Medulla oblongata (tissue), 1 donor: ENCODE measurements at regions not wholly inside any gene's neighbourhood (a gene's known extent, or its start where the extent isn't known, plus 50 kb on each side); places are given as distances from the start of the nearest gene placed in this dataset.

Source experiments
- DNase-seq: peaks from one replicate; pipeline ENCODE4 v3.0.0-alpha.2; 2015; ENCODE audit errors: extremely low spot score

- DNase-seq = no peak
Measured at GRCh38 chr10:84047258-84048010, 91.9 kb upstream of the GHITM start.

GRCh38 chr10:84049645-84050011 lies 89.7 kb upstream of the GHITM start:
- DNase-seq = no peak

- no peak for DNase-seq
Measured at GRCh38 chr10:84053626-84054025, 85.7 kb upstream of the GHITM start.

GRCh38 chr10:84054743-84055142 lies 84.6 kb upstream of the GHITM start:
- no peak for DNase-seq

GRCh38 chr10:84059526-84059925 lies 79.8 kb upstream of the GHITM start:
- DNase-seq = no peak

- DNase-seq = no peak
Measured at GRCh38 chr10:84063440-84063839, 75.9 kb upstream of the GHITM start.

- no peak for DNase-seq
Measured at GRCh38 chr10:84065804-84066601, 73.3 kb upstream of the GHITM start.

GRCh38 chr10:84074521-84074920 lies 64.8 kb upstream of the GHITM start:
- DNase-seq = no peak

GRCh38 chr10:84075226-84076046 lies 63.9 kb upstream of the GHITM start:
- no peak for DNase-seq

GRCh38 chr10:84076047-84076388 lies 63.3 kb upstream of the GHITM start:
- no peak for DNase-seq

GRCh38 chr10:84076540-84077195 lies 62.6 kb upstream of the GHITM start:
- DNase-seq = no peak

- no peak for DNase-seq
Measured at GRCh38 chr10:84077768-84078167, 61.5 kb upstream of the GHITM start.

- DNase-seq = no peak
Measured at GRCh38 chr10:84078771-84079170, 60.5 kb upstream of the GHITM start.

GRCh38 chr10:84084342-84084741 lies 55.0 kb upstream of the GHITM start:
- no peak for DNase-seq

GRCh38 chr10:84087202-84087601 lies 52.1 kb upstream of the GHITM start:
- DNase-seq = no peak

- no peak for DNase-seq
Measured at GRCh38 chr10:84088626-84089025, 50.7 kb upstream of the GHITM start.

- no peak for DNase-seq
Measured at GRCh38 chr10:84089162-84089561, 50.1 kb upstream of the GHITM start.
